GM03348 (cell line): ENCODE measurements at regions not wholly inside any gene's neighbourhood (a gene's known extent, or its start where the extent isn't known, plus 50 kb on each side); places are given as distances from the start of the nearest gene placed in this dataset.

Experiments used
- DNase-seq: peaks from one replicate; pipeline ENCODE4 v3.0.0; 2012; ENCODE audit warnings: low spot score

DNA sequence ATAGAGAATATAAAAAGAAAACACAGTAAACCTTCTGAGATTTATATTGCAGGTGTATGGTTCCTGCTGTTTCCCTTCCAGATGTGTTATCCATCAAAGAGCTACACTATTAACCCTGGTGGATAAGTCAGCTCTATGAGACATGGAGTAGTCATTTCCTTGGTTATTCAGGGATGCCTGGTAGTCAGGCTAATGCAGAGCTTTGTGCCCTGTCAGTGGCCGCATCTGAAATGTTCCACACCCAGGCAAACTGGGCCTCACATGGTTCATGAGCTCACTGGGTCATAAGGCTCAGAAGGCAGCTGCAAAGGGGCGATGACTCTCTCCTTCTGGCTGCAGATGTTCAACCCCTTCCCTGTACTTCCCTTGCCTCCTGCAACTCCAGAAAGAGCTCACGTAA lies 473.6 kb downstream of the EPHA7 start:
- no peak for DNase-seq

DNA sequence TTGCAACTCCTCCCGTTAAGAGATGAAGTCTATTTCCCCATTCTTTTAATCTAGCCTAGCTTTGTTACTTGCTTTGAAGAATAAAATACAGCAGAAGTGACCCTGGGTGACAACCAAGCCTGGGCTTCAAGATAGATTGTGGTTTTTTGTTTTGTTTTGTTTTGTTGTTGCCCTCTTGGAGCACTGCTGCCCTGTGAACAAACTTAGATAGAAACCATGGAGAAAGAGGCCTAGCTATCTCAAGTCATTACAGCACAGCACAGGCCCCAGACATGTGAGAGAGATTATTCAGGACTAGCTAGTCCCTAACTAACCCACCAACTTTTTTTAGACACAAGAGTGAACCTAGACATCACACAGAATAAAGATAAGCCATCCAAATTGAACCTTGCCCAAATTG lies 475.2 kb downstream of the EPHA7 start:
- DNase-seq, result no peak

DNA sequence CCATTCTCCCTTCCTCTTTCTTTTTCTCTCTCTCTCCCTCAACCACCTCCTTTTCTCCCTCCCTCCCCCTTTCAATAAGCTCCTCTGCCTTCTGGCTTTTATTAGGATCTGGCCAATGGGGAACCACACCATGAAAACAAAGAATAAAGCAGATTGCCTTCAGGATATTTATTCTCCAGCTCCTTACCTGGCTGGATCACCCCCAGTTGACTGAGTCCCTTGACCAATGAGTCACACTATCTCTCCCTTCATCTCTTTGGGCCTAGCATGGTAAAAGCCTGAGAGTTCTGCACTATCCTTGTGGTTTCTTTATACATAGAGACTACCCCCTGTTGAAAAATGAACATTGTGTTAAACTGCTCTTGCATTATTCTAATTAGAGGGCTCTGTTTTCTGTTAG lies 476.8 kb downstream of the EPHA7 start:
- DNase-seq, result no peak

DNA sequence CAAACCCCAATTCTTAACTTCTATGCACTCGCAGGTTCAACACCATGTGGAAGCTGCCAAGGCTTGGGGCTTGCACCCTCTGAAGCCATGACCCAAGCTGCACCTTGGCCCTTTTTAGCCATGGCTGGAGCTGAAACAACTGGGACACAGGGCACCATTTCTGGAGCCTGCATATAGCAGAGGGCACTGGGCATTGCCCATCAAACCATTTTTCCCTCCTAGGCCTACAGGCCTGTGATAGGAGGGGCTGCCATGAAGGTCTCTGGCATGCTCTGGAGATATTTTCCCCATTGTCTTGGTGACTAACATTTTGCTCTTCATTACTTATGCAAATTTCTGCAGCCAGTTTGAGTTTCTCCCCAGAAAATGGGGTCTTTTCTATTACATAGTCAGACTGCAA lies 484.7 kb downstream of the EPHA7 start:
- DNase-seq, result no peak

DNA sequence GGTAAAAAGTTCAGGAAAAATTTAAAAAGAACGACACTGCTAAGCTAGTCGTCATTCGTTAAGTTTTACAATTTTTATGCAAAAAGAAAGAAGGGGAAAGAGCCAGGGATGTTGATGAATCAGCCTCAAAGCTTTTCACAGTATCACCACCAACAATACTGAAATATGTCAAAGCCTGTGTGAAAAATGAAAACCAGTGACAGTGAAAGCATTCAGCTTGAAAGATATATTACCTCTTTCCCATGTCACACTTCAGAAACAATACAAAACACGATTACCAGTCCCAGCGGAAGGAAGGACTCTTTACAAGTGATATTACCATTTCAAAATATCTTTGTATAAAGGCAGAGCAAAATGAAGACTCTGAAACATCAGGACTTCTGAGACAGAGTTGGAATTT lies 489.2 kb downstream of the EPHA7 start:
- DNase-seq, result no peak

DNA sequence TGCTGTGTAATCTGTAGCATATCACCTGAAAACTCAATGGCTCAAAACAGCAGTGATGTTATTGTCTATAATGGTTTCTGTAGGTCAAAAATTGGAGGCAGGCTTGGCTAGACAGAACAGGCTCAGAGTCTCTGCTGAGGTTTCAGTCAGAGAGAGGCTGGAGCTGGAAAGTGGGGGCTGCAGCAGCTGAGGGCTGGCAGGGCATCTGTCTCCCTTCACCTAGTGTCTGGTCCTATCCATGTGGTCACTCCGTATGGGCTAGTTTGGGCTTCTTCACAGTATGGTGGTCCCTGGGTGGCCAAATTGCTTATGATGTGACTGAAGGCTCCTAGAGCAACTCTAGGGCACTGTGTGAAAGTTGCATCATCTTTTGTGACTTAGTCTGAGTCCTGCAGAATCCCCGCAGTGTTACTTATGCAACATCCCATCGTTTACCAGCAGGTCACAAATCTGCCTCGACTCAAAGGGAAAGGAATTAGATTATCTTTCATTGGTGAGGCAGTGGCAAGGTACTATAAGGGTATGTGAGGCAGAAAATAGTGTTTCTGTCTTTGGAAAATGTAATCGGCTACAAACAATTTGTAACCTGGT lies 497.0 kb downstream of the EPHA7 start:
- DNase-seq, result no peak

DNA sequence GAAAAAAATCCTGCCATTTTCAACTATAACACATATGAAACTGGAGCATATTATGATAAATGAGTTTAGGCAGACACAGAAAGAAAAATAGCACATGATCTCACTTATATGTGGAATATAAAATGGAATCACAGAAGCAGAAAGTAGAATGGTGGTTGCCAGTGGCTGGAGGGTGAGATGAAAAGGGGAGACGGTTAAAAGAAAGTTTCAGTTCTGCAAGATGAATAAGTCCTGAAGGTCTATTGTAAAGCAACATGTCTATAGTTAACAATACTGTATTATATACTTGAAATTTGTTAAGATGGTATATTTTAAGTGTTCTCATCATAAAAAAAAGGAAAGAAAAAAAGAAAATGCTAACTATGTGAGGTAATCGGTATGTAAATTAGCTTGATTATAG lies 503.9 kb downstream of the EPHA7 start:
- no peak for DNase-seq

DNA sequence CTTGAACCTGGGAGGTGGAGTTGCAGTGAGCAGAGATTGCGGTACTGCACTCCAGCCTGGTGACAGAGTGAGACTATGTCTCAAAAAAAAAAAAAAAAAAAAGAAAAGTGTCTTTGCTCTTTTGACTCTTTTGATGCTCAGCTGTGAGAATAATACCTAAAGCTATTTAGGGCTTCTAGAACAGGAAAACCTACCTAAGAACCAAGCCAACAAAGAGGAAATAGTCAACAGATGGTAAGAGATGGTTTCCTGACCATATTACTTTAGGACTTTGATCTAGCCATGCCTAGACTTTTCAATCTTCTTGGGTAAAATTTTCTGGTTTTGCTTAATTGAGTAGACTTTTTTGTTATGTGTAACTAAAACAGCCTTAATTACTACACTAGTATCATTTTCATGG lies 508.1 kb downstream of the EPHA7 start:
- DNase-seq, result no peak

DNA sequence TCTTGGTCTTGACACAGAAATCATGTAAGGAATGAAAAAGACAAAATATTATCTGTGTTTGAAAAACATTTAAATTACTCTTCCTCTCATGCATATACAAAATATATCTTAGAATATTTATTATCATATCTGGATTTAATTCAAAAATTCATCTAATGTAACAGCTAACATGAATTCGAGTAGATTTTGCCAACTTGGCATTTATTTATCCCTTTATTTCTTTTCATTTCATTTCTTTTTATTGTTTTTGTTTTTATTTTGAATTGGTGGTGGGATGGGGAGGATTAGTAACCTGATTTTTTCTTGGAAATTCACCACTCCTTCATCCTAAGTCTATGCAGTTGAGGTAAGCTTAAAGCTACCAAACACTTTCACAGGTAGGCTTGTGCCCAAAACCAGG lies 508.7 kb downstream of the EPHA7 start:
- no peak for DNase-seq

GRCh38 chr6:92906385-92906784 lies 513.0 kb downstream of the EPHA7 start:
- no peak for DNase-seq

DNA sequence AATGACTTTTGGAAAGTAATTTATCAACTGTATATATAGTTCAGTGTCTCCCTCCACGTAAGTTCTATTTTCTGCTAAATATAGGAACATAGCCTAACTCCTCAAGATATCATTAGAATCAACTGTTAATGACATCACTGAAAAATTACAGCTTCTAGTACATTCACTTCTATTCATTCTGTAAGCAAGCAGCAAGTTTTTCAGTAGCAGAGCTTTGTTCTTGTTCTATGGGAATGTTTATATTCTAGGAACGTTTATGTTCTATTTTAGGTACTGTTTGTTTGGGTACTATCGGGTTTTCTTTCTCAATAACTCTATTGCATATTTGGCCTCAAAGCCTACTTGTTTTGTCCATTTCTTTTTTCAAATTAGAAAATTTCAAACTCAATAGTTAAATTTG lies 525.6 kb downstream of the EPHA7 start:
- DNase-seq, result no peak

GRCh38 chr6:92892626-92893170 lies 526.7 kb downstream of the EPHA7 start:
- no peak for DNase-seq

DNA sequence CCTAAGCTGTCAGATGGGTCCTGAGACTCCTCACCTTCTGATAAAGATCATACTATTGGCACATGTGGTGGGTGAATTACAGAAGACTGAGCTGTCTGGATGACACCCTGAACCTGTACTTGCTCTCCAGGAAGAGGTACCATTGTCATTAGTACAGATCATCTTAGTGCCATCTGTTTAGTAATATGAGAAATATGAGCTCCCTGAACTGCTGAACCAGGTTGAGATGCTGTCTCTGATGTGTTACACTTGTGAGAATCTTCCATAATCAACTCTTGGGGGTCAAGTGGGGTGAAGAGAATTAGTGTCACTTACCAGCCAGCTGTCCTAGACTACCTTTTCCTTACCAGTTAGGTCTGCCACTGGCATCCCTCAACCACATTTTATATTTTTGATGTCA lies 531.0 kb downstream of the EPHA7 start:
- no peak for DNase-seq

DNA sequence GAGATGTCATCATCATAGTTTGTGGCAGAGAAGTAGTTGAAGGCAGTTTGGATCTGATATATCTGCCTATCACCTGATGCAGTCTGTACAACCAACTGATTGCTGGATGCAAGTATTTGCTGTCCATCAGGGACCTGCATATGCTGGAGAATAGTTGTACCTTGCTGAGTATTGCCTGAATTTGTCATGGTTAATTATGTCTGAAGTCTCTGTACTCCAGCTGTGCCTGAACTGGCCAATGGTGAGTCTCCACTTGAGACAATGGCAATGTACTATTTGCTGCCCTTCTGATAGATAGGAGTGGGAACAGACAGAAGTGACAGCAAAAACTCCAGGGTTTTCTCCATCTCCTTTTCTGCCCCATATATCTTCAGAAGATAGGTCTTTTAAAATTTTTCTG lies 531.5 kb downstream of the EPHA7 start:
- no peak for DNase-seq

DNA sequence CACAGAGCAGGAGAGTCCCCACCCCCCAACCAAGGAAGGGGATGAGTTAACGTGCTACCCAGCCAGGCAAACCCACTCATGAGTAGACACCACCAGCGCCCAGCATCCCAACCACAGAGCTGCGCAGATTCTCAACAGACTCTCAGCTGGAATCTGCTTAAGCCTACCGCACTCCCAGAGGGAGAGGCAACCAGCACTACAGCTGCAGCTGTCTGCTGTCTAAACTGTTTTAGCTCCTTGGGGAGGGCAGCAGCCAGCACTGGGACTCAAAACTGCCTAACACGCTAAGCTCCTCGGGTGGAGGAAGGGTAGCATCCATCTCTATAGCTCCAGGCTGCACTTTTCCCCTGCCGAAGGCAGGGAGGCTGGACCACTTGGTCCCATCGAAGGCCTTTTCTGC lies 539.8 kb downstream of the EPHA7 start:
- no peak for DNase-seq

DNA sequence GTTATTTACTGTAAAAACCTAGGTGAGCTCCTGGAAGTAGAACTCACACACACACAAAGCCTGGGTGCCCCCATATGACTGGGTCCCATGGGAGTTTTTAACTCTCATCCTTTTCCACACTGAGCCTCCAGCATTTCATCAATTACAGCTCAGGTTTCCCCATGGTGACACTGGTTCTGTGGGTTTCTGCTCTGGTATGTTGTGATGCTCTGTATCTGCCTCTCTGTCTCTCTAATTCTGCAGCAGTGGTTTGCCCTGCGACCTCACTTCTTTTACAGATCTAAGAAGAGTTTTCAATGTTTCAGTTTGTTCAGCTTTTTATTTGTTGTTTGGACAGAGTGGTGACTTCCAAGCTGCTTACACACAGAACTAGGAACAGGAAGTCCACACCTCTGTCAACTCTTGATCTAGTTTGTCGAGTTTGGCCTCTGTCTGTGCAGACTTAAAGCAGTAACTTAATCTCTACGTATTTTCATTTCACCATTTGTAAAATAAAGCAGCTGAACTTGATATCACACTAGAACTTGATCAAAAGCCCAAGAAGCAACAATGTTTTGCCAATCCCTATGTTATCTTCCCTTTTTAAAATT lies 554.3 kb downstream of the EPHA7 start:
- no peak for DNase-seq

- no peak for DNase-seq
These were observed 569.7 kb downstream of the EPHA7 start for GRCh38 chr6:92849636-92850035.

DNA sequence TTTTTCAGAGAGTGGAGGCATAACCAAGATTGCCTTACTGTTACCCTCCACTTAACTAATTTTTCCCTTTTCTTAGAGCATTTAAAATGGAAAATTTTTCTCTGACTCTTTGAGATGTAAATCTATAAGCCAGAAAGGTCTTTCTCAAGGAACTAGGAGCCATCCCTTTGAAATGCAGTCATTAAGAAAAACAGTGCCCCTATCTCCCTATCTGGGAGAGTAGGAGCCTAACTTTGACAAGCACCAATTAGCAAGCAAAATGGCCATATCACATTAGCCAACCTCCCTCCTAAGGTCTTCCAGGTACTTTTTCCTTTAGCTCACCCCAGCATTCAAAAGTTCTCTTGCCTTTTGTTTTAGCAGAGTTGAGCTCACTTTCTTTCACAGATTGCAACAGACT lies 570.5 kb downstream of the EPHA7 start:
- DNase-seq, result no peak

DNA sequence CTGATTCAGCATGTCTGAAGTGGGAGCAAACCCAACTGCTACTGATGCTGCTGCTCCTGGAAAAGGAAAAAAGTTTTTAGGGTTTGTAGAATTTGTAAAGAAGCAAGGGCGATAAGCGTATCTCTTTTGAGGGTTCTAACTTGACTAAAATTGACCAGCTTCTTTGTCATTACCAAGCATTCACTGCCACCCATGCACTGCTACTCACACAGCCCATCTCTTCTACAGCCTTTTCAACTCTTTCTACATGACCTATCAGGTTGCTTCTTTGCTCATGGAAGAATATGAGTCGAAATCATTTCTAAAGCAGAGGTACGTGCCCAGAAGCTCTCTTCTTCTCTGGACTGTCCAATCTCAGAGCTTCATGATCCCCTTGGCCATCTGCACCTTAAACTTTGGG lies 570.9 kb downstream of the EPHA7 start:
- no peak for DNase-seq

- no peak for DNase-seq
These were observed 571.4 kb downstream of the EPHA7 start for GRCh38 chr6:92847988-92848387.

DNA sequence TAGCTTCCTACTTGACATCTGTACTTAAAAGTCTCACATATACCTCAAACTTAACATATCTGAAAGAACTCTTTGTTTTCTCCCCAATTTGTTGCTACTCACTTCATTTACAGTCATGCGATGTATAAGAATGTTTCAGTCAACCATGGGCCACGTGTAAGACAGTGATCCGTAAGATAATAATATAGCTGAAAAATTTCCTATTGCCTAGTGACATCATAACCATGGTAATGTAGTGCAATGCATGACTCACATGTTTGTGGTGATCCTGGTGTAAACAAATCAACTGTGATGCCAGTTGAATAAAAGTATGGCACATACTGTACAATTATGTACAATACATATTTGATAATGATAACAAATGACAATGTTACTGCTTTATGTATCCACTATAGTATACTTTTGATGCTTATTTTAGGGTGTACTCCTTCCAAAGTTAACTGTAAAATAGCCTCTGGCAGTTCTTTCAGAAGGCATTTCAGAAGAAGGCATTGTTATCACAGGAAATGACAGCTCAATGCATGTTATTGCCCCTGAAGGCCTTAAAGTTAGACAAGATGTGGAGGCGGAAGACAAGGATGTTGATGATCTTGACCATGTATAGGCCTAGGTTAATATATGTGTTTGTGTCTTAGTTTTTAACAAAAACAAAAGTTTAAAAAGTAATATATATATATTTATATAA lies 579.0 kb downstream of the EPHA7 start:
- no peak for DNase-seq

- DNase-seq, result no peak
These were observed 590.6 kb downstream of the EPHA7 start for GRCh38 chr6:92828788-92829187.

DNA sequence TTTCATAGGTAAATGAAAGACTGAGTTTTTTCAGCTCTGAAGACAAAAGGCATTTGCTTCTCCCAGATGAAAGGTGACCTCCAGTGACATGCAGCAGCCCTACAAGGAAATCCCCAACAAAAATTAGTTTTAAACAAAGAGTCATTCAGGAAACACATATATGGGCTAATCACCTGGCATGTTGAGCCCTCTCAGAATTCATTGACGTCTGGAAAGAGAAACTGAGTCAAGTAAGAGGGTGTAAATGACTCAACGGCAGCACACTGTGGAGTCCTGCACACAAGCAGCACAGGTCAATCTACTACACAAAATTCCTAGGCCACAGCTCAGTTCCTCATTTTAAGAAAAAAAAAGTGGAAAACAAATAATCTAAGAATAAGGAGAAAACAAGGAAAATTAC lies 592.3 kb downstream of the EPHA7 start:
- DNase-seq, result no peak

GRCh38 chr6:92826633-92827032 lies 592.7 kb downstream of the EPHA7 start:
- DNase-seq, result no peak
